HCT116 (cell line): ENCODE measurements at regions not wholly inside any gene's neighbourhood (a gene's known extent, or its start where the extent isn't known, plus 50 kb on each side); places are given as distances from the start of the nearest gene placed in this dataset.

ENCODE experiments used
- ATAC-seq: fragments of 200-7000 bp; cut with Tn5 transposase; 2 replicates; pipeline ENCODE4 v1.9.1; 2020; ENCODE audit warnings: mild to moderate bottlenecking, moderate library complexity
- BruUV-seq: library from RNA; stranded (reverse); fragments of 400-500 nt; replicated peaks from 2 replicates; lab custom pipeline; 2021; lab: Mats Ljungman, UMichigan
- CTCF ChIA-PET: fragments of 300-600 bp; sonication (Branson Sonifier 250); formaldehyde crosslinking; loops from one replicate; lab custom pipeline; 2021; ENCODE audit warnings: antibody characterized with exemption; lab: Charles Lee
- POLR2A ChIA-PET: fragments of 300-600, 350-600 bp; sonication (Branson Sonifier 250); formaldehyde crosslinking; loops from one replicate; lab custom pipeline; 2021; ENCODE audit warnings: antibody characterized with exemption; lab: Charles Lee
- RAD21 ChIA-PET, 2 experiments: fragments of 300-600 bp; sonication (Branson Sonifier 250); formaldehyde crosslinking; loops; one replicate each; lab custom pipeline; 2023; ENCODE audit warnings: low total read pairs in 2 of 2; ENCODE audit not compliant: uncharacterized antibody in 2 of 2, unreplicated experiment in 2 of 2, low non-redundant PET in 1 of 2; lab: Charles Lee
- DNase-seq: peaks from one replicate; pipeline ENCODE4 v3.0.0-alpha.2; 2010; ENCODE audit warnings: low read depth, low spot score
- H2AFZ ChIP-seq: fragments of 200-600 bp; shearing (Covaris generic), sonication (generic); 2 replicates; pipeline ENCODE4 v1.6.1; 2017; ENCODE audit warnings: low read depth, mixed run types, mixed read lengths, antibody characterized with exemption, low read length; ENCODE audit not compliant: poor library complexity, severe bottlenecking
- H3K27ac ChIP-seq: 2 replicates; pipeline ENCODE4 v1.5.1; 2012; ENCODE audit warnings: low read depth, low read length
- H3K27me3 ChIP-seq: fragments of 200-600 bp; sonication (generic); 2 replicates; pipeline ENCODE4 v1.6.1; 2016; ENCODE audit warnings: mixed run types, low read length, mixed read lengths; ENCODE audit not compliant: insufficient read depth
- H3K36me3 ChIP-seq, 2 experiments: fragments of 200-500 bp in 1 of 2; fragments of 200-600 bp in 1 of 2; sonication (Bioruptor generic) in 1 of 2; sonication (generic) in 1 of 2; 2 replicates each; pipeline versions ENCODE4 v1.5.1 to v1.6.1; 2014 to 2016; ENCODE audit warnings: low read length in 2 of 2, inconsistent platforms in 1 of 2, mixed read lengths in 1 of 2, mixed run types in 1 of 2; ENCODE audit not compliant: insufficient read depth in 2 of 2, control insufficient read depth in 1 of 2
- H3K4me1 ChIP-seq, 2 experiments: fragments of 200-600 bp in 1 of 2; sonication (generic) in 1 of 2; 2 replicates each; pipeline versions ENCODE4 v1.5.1 to v1.6.1; 2012 to 2017; ENCODE audit warnings: low read length in 2 of 2, inconsistent platforms in 1 of 2, mild to moderate bottlenecking in 1 of 2, mixed read lengths in 1 of 2, mixed run types in 1 of 2, moderate library complexity in 1 of 2; ENCODE audit not compliant: insufficient read depth in 2 of 2, control insufficient read depth in 1 of 2
- H3K4me2 ChIP-seq: fragments of 200-600 bp; sonication (generic); 2 replicates; pipeline ENCODE4 v1.6.1; 2017; ENCODE audit warnings: mixed run types, low read length, mixed read lengths
- H3K4me3 ChIP-seq, 2 experiments: fragments of 200-600 bp in 1 of 2; sonication (generic) in 1 of 2; replicated peaks in 1 of 2; 2 replicates each; pipeline ENCODE4 v1.5.1; 2011 to 2016; ENCODE audit warnings: low read length in 2 of 2, control low read depth in 1 of 2, low read depth in 1 of 2, mild to moderate bottlenecking in 1 of 2, mixed read lengths in 1 of 2, mixed run types in 1 of 2
- H3K79me2 ChIP-seq: fragments of 200-600 bp; sonication (generic); 2 replicates; pipeline ENCODE4 v1.6.1; 2017; ENCODE audit warnings: mild to moderate bottlenecking, mixed run types, low read length, moderate library complexity, mixed read lengths; ENCODE audit not compliant: insufficient read depth
- H3K9ac ChIP-seq: fragments of 200-600 bp; sonication (generic); 2 replicates; pipeline ENCODE4 v1.6.1; 2016; ENCODE audit warnings: low read length, mixed read lengths
- H3K9me2 ChIP-seq: fragments of 200-600 bp; sonication (generic), shearing (Covaris generic); 2 replicates; pipeline ENCODE4 v1.6.1; 2017; ENCODE audit warnings: mixed run types, mild to moderate bottlenecking, moderate library complexity; ENCODE audit not compliant: insufficient read depth
- H3K9me3 ChIP-seq, 2 experiments: fragments of 200-500 bp in 1 of 2; fragments of 200-600 bp in 1 of 2; sonication (Bioruptor generic) in 1 of 2; sonication (generic) in 1 of 2; 2 replicates each; pipeline ENCODE4 v1.6.1; 2014 to 2017; ENCODE audit warnings: low read length in 2 of 2, mixed read lengths in 2 of 2, inconsistent platforms in 1 of 2, low read depth in 1 of 2, mild to moderate bottlenecking in 1 of 2, mixed run types in 1 of 2, moderate library complexity in 1 of 2; ENCODE audit not compliant: control insufficient read depth in 1 of 2, insufficient read depth in 1 of 2
- H4K20me1 ChIP-seq: fragments of 200-600 bp; sonication (generic), shearing (Covaris generic); 2 replicates; pipeline ENCODE4 v1.6.1; 2017; ENCODE audit warnings: mixed run types, mild to moderate bottlenecking, moderate library complexity; ENCODE audit not compliant: insufficient read depth
- CBX3 ChIP-seq: IDR thresholded peaks from 2 replicates; pipeline ENCODE4 v1.6.1; 2012; ENCODE audit warnings: low read depth
- EGR1 ChIP-seq: IDR thresholded peaks from 2 replicates; pipeline ENCODE4 v1.6.1; 2012; ENCODE audit warnings: low read depth
- ELF1 ChIP-seq: IDR thresholded peaks from 2 replicates; pipeline ENCODE4 v1.6.1; 2012; ENCODE audit warnings: low read depth, borderline replicate concordance
- EZH2 ChIP-seq: fragments of 200-600 bp; sonication (generic); IDR thresholded peaks from 2 replicates; pipeline ENCODE4 v1.6.1; 2017; ENCODE audit warnings: antibody characterized with exemption, mixed run types
- JUND ChIP-seq: IDR thresholded peaks from 2 replicates; pipeline ENCODE4 v1.6.1; 2012
- POLR2A ChIP-seq: IDR thresholded peaks from 2 replicates; pipeline ENCODE4 v1.7.0; 2011; ENCODE audit warnings: borderline replicate concordance; ENCODE audit not compliant: insufficient read depth, insufficient read length; ENCODE audit errors: extremely low read depth
- POLR2AphosphoS5 ChIP-seq: IDR thresholded peaks from 2 replicates; pipeline ENCODE4 v1.6.1; 2011; ENCODE audit warnings: mild to moderate bottlenecking, low read depth, low read length, moderate library complexity
- RAD21 ChIP-seq: IDR thresholded peaks from 2 replicates; pipeline ENCODE4 v1.6.1; 2012; ENCODE audit warnings: low read depth, mild to moderate bottlenecking
- SIN3A ChIP-seq: IDR thresholded peaks from 2 replicates; pipeline ENCODE4 v1.6.1; 2012; ENCODE audit warnings: low read depth
- SP1 ChIP-seq: IDR thresholded peaks from 2 replicates; pipeline ENCODE4 v1.6.1; 2012; ENCODE audit warnings: low read depth
- SRF ChIP-seq: IDR thresholded peaks from 2 replicates; pipeline ENCODE4 v1.6.1; 2012; ENCODE audit warnings: low read depth
- TCF7L2 ChIP-seq: IDR thresholded peaks from 2 replicates; pipeline ENCODE4 v1.7.0; 2011; ENCODE audit warnings: borderline replicate concordance, inconsistent platforms; ENCODE audit not compliant: insufficient read depth, insufficient read length; ENCODE audit errors: extremely low read depth
- YY1 ChIP-seq: IDR thresholded peaks from 2 replicates; pipeline ENCODE4 v1.6.1; 2011; ENCODE audit warnings: low read length, low read depth, moderate library complexity, mild to moderate bottlenecking; ENCODE audit not compliant: insufficient replicate concordance; ENCODE audit errors: extremely low read depth
- ZFX ChIP-seq: fragments of 450-650 bp; IDR thresholded peaks from 2 replicates; pipeline ENCODE4 v1.6.1; 2017
- ZNF274 ChIP-seq: fragments of 200-500 bp; sonication (Bioruptor generic); IDR thresholded peaks from 2 replicates; pipeline ENCODE4 v1.6.1; 2014; ENCODE audit warnings: mild to moderate bottlenecking, low read depth, low read length, inconsistent platforms
- intact Hi-C: fragments of 100-400 bp; cut with micrococcal nuclease; formaldehyde crosslinking; loops from 2 replicates; pipeline ENCODE4 v1.10.0; 2022
- TF ChIP-seq, protein P1 (sequence below): IDR thresholded peaks from 2 replicates; pipeline ENCODE4 v1.6.1; 2012; ENCODE audit warnings: low read depth
- TF ChIP-seq, protein P2 (sequence below): IDR thresholded peaks from 2 replicates; pipeline ENCODE4 v1.6.1; 2012

DNA sequence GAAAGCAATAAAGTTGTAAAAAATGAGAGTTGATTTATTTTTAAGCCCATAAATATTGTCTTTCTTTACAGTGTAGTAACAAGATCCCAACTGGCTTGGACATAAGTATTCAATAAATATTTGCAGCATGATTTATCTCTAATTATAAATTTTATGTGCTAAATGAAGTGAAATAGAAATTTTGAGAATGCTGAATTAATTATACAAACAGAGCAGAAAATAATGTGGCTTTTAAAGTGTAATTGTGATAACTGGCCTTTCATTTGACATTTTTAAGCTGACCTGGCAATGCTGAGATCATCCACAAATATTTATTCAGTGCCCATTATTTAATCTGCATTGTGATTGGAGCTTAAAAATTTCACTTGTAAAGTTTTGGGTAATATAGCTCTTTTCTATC is 201.6 kb upstream of the NAV3 start:
- H3K4me3 ChIP-seq = no peak overlapping the region
- no peaks in the 10 kb centered on the region for H3K4me1 ChIP-seq
- H3K9ac ChIP-seq = no peak overlapping the region
- no peak overlapping the region for H3K4me2 ChIP-seq
- CTCF ChIA-PET = no interaction called here
- H3K36me3 ChIP-seq = no peaks in the 10 kb centered on the region
- H3K9me2 ChIP-seq = no peaks in the 10 kb centered on the region
- H3K27ac ChIP-seq = no peak overlapping the region
- POLR2A ChIA-PET = no interaction called here
- H3K27me3 ChIP-seq = no peaks in the 10 kb centered on the region
- RAD21 ChIA-PET = no interaction called here
- no peaks in the 10 kb centered on the region for H3K9me3 ChIP-seq
- TF ChIP-seq, protein P1, sequence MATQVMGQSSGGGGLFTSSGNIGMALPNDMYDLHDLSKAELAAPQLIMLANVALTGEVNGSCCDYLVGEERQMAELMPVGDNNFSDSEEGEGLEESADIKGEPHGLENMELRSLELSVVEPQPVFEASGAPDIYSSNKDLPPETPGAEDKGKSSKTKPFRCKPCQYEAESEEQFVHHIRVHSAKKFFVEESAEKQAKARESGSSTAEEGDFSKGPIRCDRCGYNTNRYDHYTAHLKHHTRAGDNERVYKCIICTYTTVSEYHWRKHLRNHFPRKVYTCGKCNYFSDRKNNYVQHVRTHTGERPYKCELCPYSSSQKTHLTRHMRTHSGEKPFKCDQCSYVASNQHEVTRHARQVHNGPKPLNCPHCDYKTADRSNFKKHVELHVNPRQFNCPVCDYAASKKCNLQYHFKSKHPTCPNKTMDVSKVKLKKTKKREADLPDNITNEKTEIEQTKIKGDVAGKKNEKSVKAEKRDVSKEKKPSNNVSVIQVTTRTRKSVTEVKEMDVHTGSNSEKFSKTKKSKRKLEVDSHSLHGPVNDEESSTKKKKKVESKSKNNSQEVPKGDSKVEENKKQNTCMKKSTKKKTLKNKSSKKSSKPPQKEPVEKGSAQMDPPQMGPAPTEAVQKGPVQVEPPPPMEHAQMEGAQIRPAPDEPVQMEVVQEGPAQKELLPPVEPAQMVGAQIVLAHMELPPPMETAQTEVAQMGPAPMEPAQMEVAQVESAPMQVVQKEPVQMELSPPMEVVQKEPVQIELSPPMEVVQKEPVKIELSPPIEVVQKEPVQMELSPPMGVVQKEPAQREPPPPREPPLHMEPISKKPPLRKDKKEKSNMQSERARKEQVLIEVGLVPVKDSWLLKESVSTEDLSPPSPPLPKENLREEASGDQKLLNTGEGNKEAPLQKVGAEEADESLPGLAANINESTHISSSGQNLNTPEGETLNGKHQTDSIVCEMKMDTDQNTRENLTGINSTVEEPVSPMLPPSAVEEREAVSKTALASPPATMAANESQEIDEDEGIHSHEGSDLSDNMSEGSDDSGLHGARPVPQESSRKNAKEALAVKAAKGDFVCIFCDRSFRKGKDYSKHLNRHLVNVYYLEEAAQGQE = no peak
- TF ChIP-seq, protein P2, sequence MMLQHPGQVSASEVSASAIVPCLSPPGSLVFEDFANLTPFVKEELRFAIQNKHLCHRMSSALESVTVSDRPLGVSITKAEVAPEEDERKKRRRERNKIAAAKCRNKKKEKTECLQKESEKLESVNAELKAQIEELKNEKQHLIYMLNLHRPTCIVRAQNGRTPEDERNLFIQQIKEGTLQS = no peak
- TF ChIP-seq ELF1 (no peak), SRF (no peak), SIN3A (no peak), YY1 (no peak), JUND (no peak), EGR1 (no peak), POLR2A (no peak), EZH2 (no peak), ZNF274 (no peak), TCF7L2 (no peak), RAD21 (no peak), CBX3 (no peak), POLR2AphosphoS5 (no peak), SP1 (no peak), ZFX (no peak)
- TF ChIP-seq, all 23 proteins: peak for 0
- intact Hi-C loops = no loop called here
- no TSS peak for BruUV-seq
- no peak for DNase-seq
- Histone ChIP-seq H2AFZ (no peak overlapping the region), H4K20me1 (no peaks in the 10 kb centered on the region), H3K79me2 (no peaks in the 10 kb centered on the region)
- ATAC-seq = no peak
